NCI-H524 (cell line): ENCODE measurements at regions not wholly inside any gene's neighbourhood (a gene's known extent, or its start where the extent isn't known, plus 50 kb on each side); places are given as distances from the start of the nearest gene placed in this dataset.

ENCODE experiments used
- DNase-seq, 2 experiments: peaks; one replicate each; lab custom pipeline; 2025; lab: John Stamatoyannopoulos, UW

DNA sequence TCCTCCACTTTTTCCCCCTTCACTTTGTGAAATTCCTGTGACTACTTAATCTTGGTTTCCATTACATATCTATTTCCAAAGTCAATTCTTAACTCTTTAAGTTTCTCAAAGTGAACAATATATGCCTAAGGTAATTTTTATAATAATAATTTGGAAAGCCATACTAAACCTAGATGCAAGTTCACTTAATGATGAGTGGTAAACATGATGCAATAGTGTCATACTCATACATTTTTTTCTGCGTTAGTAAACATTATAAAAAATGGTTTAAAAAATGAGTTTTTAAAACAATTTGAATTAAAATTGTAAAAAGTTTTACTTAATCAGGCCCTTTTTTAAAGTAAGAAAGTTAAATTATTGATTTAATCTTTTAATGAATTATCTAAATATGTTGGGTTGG, 659.4 kb upstream of the FZD8 start:
- DNase-seq, result no peak

DNA sequence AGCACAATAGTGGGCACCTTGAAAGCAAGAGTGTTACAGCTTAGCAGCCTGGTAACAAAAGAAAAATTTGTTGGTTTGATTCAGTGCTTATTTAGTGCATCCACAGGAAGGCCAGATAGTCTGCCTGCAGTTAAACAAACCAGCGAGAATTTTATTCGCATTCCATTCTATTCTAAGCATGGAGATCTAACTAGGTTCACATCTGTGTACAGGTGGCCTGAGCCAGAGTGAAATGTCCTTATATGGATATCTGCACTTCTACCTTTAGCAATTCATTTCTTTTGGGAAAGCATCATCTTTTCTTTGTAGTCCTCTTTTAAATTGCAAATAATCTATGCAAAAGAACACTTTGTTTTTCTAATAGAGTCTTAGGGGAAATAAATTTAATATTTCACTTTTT, 659.0 kb upstream of the FZD8 start:
- no peak for DNase-seq

DNA sequence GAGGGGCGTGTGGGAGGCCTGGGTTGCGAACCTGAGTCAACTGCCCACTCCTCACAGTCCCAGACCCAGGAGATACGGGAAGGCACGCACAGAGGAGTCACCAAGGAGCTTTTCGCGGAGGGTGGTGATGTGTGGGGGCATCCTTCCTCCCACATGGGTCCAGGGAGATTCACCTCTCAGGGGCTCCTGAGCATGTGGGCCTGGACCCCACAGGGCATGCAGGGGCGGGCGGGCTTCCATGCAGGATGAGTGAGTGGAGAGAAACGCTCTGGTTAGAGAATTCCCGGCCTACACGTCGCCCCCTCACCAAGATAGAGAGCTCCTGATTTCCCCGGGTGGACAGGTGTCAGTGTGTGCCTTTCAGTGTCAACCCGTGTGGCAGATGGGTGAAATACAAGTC, 641.7 kb upstream of the FZD8 start:
- no peak for DNase-seq

DNA sequence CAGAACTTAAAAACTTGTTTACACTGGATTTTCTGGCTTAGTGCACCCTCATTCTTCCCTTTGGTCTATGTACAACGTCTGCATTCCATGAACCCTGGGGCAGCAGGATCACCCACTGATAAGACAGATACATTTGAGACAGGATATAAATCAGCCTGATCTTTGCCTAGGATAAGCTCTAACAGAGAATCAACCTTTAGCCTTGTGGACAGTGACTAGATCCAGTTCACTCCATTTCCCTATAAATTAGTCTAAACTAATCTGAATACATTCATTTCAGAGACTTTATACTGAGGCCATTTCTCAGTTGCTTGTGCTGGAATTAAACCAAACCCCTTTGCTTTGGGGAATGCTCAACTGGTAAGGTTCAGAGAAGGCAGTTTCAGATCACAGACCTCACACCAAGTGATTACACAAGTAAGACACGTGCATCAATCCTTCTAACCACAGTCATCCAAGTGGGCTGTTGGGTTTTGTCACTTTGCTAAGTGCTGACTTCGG, 639.8 kb upstream of the FZD8 start:
- no peak for DNase-seq

DNA sequence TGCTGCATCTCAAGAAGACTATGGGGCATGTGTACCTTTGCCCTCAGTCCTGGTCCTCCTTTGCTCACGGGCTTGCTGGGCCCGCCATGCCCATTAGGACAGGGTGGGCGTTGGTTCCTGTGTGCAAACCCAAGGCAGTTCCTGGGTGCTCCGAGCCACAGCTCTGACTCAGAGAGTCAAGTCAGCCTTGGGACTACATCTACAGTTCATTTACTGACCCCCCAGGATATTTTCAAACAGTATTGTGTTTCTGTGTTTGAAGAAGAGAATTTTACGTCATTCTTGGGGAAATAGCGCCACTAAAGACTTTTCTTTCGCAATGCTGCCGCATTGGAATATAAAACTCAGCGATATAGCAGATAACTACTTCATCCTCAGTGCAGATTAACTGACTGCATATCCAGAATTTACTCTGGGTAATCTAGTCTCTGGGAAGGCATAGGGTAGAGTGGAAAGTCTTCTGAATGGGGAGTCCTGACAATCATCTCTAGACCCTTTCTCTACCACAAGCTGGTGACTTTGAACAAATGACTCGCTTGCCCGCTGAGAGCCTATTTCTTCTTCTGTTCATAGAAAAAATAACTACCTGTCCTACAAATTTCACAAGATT, 638.9 kb upstream of the FZD8 start:
- no peak for DNase-seq

DNA sequence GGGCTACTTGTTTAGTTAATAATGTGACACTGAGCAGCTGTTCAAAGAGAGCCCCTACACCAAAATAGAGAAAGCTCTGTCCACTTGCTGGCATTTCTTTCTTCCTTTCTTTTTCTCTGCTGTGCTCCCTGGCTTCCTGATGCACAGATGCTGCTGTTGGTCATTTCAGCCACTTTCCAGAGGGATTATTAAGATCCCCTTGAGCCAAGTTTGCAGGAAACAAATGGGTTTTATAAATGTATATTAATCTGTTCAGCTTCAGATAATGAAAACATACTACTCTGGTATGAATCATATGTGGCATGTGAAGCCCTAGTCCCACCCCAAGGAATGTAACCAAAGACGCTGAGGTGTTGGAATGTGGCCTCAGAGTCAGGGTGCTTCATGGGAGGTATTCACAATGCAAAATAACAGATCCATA, 638.2 kb upstream of the FZD8 start:
- DNase-seq, result peak; percentile 3 to 31

DNA sequence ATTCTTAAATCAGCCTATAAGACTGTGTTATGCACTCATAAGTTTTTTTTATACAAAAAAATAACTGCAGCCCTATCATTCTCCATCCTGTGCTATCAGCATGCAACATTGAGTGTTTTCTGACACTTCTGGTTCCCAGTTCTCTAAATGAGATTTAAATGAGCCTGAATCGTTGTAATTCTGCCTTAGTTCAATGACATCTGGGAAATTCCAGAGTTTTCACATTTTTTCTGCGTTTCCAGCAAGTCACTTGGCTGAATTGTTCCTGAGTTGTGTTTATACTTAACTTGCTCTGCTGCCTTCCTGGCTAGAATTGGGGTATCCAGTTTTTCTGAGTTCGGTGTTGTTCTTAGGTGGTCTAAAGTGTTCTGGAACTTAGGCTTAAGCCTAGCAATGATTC, 636.1 kb upstream of the FZD8 start:
- DNase-seq, result no peak

DNA sequence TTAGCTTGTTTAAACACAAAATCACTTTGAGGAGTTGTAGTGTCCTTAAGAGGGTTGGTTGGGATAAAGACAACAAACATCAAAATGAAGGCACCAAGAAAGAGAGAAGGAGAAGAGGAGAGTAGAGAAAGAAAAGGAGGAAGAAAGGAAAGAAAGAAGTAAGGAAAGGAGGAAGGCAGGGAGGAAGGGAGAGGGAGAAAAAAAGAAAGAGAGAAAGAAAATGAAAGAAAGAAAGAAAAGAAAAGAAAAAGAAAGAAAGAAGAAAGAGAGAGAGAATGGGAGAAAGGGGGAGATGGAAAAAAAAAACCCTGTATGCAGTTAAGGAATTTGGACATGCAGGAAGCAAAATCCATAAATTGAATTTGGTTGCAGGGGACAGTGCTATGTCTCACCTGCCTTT, 635.4 kb upstream of the FZD8 start:
- no peak for DNase-seq

DNA sequence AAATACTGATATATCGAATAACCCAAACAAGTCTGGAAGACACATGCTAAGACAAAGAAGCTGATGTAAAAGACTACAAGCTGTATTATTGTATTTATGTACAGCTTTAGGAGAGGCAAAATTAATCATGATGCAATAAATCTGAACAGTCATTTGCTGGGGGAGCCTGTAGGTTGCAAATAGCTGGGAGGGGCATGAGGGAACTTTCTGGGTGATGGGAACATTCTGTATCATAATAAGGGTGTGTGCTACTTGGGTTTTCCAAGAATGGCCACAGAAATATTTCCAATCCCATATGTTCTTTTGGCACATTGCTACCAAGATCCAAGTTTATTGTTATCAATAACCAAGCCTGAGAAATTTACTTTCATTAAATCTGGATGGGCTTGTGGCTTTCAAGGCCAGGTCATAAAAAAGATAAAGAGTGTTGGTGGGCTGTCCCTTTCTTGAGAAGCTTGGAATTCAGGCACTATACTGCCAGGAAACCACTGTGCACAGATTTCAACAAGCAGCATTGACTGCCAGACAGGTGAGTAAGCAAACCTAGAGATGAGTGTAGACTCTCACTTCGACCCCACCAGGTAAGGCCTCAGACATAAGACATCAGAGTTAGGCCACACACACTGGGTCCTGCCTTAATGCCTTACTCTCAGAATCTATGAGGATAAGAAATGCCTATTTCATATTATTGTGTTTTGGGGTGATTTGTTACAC, 629.7 kb upstream of the FZD8 start:
- no peak for DNase-seq

DNA sequence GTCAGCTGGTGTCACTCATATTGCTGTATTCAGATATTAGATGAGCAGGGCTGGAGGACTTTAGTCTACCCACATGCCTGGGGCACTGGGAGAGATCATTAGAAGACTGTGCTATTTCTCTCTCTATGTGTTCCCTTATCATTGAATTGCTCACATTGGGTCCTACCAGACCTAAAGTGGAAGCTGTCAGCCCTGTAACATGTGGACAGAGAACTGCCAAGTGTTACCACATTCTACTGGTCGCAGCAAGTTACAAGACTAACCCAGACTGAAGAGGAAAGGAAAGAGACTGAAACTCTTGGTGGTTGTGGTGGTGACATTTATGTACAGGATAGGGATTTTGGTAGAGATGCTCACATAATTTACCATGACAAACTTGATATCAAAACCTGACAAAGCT, 627.1 kb upstream of the FZD8 start:
- no peak for DNase-seq

DNA sequence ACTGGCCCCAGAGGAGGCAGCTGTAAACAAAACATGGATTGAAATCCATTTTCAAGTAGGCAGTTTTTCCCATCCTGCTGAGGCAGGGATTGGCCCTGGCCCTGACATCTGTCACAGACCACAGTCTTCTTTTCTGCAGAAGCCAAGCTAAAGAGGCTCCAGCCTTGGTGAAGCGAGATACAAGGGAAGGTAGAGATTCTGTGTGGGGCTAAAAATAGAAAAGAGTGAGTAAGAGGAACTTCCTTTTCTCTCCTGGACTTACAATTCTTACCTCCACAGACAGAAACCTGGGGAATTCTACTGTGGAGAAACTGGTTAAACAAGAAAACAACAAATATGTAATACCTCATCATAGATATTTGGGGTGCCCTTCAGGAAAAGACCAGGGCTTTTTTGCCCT, 624.8 kb upstream of the FZD8 start:
- DNase-seq, result peak in 1 of 2 experiments; percentile 6

DNA sequence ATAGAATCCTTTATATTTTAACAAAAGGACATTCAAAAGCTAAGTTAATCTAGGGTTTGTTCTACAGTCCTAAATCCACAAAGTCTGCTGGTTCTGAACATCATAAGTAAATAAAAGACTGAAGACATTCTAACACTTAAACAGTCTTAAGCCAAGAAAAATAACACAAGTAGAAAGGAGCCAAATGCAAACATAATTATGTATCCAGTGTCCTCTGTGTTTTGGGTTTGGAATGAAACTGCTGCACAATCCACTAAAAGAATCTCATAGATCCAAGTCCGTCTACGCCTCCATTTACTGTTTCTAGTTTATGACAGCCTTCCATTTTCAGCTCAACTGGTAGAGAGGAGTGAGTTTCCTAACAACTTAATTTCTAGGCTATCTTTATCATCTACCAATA, 623.6 kb upstream of the FZD8 start:
- no peak for DNase-seq

DNA sequence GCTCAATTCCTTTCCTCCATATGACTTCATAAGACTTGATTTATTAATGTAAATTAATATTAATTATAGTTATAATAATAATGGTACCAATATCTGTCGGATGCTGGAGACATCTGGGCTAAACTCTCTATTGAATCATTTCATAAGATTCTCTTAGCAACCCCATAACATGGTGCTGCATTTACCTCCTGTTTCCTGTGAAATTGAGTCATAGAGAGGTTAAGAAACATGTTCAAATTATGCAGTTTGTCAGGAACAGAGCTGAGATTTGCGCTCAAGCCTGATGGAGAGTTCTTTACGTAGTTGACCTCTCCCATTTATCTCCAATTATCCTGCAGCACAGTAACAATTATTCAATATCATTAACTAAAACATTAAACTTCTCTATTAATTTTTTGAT, 621.8 kb upstream of the FZD8 start:
- DNase-seq, result no peak

DNA sequence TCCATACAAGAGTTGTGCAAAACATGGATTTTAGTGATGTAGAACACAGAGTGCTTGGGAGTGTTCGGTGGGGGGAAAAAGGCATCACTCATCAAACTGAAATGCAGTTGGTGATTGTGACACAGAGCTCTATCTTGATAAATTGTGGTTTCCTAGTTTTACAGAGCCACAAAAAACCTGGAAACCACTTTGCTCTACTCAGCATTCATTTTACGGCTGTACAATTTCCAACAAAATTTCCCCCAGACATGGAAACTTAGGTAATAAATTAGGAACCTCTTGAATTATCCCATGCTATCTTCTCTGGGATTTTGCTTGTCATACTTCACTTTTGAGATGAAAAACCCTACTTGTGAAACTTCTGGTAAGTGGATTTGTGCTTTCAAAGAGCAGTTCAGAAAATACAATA, 614.9 kb upstream of the FZD8 start:
- no peak for DNase-seq

DNA sequence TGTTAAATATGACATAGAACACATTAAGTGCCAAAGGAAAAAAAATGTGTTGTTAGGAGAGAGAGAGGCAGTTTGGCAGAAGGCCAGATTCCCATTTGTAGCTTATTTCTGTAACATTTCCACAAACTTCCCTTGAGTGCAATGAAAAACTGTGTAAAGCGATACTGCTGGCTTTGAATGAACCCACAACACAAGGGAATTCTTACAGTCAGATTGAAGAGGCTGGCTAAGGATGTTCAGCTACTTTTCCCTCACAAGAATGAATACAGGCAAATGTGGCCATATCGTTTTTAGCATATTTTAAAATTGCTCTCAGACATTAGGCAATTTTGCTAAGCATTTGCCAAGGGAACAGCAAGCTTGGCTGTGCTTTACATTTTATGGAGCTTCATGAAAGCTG, 614.1 kb upstream of the FZD8 start:
- no peak for DNase-seq

DNA sequence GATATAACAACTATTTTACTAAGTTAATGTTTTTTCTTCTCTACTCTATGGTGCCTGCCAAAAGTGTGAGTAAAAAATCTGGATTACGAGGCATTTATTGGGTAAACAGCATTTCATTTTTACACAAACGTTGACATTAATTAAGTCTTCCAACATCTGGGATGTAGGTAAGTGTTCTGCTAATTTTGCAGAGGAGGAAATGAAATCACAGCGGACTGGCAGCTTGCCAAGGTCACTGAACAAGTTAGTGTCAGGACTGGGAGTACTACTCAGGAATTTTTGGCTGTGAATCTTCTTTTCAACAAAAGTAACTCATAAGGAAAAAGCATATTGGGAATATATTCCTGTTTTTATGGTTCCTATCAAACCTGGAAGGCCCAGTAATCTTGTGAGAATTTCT, 612.1 kb upstream of the FZD8 start:
- DNase-seq, result no peak

DNA sequence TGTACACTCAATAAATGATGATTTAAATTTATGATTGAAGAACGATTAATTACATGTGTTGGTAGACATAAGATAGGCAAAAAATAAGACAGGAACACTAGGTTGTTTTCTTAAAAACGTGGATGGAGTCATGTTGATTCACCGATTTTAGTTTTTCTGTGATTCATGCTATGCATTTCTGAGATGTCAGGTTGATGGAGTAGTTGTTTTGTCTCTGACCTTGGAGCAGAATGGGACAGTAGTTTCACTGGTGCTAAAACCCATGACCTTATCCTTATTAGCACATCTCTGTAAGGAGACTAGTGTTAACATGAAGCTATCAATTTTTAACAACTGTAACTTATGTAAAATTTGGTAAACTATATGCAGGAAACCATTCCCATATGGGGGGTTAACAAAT, 611.6 kb upstream of the FZD8 start:
- no peak for DNase-seq

DNA sequence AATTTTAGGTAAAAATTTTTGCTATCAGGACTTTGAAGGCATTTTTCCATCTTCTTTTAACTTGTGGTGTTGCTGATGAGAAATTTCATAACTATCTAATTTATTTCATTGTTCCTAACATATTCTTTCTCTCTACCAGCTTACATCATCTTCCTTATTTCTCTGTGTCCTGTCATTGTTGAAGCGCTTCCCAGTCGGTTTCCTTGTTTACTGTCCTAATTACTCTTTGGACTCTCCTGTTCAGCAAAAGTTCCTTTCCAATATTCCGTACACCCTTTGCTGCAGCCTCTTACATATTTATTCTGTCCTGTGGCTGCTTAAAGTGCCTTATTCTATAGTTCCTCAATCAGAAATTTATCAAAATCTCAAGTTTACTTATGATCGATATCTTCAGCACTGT, 609.0 kb upstream of the FZD8 start:
- DNase-seq, result no peak

DNA sequence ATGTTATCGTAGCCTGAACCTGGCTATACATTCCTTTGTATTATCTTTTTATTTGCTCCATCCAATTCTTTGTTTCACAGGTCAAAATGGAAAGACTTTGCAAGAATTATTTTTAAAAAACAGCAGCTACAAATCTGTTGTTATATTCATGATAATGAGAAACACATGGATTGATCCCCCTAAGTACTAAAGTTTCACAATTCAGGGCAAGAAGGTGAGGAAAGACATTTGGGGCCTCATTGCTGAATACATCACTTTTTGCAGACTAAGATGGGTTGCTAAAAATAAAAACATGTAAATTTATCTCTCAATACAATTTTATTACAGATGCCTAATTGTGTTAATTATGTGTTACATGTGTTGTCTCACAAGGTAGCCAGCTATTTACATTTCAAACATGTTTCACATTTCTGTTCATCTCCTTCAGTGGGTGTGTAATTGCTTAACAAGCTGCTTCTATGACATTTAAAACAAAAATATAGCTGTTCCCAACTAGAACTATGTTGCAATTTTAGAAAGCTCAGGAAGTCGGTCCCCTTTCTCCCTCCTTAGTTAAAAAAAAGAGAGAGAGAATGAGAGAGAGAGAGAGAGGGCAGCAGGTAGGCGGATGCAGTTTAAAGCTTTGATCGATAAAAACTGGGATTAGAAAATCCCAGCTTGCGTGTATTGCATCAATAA, 606.3 kb upstream of the FZD8 start:
- no peak for DNase-seq

DNA sequence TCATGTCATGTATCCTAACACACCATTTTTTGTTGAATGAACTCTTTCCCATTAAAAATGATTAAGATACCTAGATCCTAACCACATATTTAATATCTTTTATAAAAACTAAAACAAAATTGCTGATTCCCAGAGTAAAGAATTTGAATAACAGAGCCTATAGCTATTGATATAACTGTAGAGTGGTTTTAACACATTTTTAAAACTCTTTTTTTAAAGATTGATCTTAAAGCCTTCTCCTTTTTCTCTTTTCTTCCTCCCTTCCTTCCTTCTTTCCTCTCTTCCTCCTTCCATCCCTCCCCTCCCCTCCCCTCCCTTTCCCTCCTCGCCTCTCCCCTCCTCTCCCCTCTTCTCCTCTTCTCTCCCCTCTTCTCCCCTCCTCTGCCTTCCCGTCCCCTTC, 605.4 kb upstream of the FZD8 start:
- DNase-seq, result no peak

DNA sequence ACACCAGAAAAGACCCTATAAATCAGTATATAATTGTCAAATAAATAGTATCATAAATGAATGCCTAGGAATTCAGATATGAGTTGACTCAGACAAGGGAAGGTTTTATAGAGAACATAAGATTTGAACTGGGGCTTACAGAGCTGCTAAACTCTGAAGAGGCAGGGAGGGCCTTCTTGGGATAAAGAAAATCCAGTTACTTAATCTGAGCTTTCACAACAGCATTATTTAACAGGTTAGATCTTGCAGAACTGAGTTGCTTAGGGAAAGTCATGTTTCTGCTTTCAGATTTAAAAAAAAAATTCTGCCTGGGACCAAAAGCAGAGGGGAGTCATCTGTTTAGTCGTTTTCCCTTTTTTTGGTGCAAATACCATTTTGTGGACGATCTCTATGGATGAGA, 594.8 kb upstream of the FZD8 start:
- DNase-seq, result no peak

DNA sequence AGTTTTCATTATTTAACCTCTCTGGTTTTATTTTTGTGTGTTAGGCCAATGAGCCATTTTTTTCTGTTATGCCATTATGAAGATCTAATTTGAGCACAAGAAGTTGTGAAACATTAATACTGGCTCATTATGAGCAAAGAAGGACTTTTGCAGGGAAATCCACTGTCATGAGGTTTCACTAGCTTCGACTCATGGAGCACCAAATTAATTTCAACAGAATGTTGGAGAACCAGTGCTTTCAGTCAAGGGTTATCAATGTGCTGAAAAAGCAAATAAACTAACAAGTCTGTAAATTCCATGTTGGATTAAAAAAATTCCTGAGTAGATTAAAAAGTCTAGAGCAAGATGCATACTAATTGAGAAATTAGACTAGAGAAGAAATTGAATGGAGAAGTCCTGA, 594.2 kb upstream of the FZD8 start:
- DNase-seq, result no peak

DNA sequence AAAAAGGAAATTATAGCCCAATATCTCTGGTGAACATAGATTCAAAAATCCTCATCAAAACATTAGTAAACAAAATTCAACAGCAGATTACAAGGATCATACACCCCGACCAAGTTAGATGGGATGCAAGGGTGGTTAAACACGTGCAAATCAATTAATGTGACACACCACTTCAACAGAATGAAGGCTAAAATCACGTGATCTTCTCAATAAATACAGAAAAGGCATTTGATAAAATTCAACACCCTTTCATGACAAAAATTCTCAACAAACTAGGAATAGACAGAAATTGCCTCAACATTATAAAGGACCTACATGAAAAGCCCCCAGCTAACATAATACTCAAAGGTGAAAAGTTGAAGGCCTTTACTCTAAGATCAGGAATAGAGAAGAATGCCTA, 590.8 kb upstream of the FZD8 start:
- DNase-seq, result no peak
